NCI-H1417 treated with DMSO at 0.1 percent for 48 hours (cell line): ENCODE measurements at regions not wholly inside any gene's neighbourhood (a gene's known extent, or its start where the extent isn't known, plus 50 kb on each side); places are given as distances from the start of the nearest gene placed in this dataset.
"Not testable (repeated sequence)": the region's sequence is repeated elsewhere in the genome, so short reads cannot be mapped to it uniquely, and the experiment has no call there.

Experiments used
- DNase-seq: peaks from one replicate; lab custom pipeline; 2025; lab: John Stamatoyannopoulos, UW

- DNase-seq = no peak
Observed at GRCh38 chr5:118478852-118479251, 509.5 kb downstream of the DTWD2 start.

- no peak for DNase-seq
Observed at GRCh38 chr5:118468085-118468484, 520.3 kb downstream of the DTWD2 start.

- no peak for DNase-seq
Observed at GRCh38 chr5:118467103-118467502, 521.2 kb downstream of the DTWD2 start.

GRCh38 chr5:118466418-118466817 lies 521.9 kb downstream of the DTWD2 start:
- DNase-seq = no peak

GRCh38 chr5:118462276-118462675 lies 526.1 kb downstream of the DTWD2 start:
- not testable (repeated sequence) for DNase-seq

- no peak for DNase-seq
Observed at GRCh38 chr5:118461436-118461835, 526.9 kb downstream of the DTWD2 start.

GRCh38 chr5:118459490-118459889 lies 528.9 kb downstream of the DTWD2 start:
- no peak for DNase-seq

GRCh38 chr5:118456085-118456484 lies 532.3 kb downstream of the DTWD2 start:
- no peak for DNase-seq

GRCh38 chr5:118451697-118452247 lies 536.6 kb downstream of the DTWD2 start:
- no peak for DNase-seq

- DNase-seq = no peak
Observed at GRCh38 chr5:118450554-118451332, 537.6 kb downstream of the DTWD2 start.

- DNase-seq = no peak
Observed at GRCh38 chr5:118447350-118447749, 541.0 kb downstream of the DTWD2 start.

- no peak for DNase-seq
Observed at GRCh38 chr5:118441956-118442355, 546.4 kb downstream of the DTWD2 start.

- no peak for DNase-seq
Observed at GRCh38 chr5:118441034-118441433, 547.3 kb downstream of the DTWD2 start.

- no peak for DNase-seq
Observed at GRCh38 chr5:118440496-118440895, 547.9 kb downstream of the DTWD2 start.

- no peak for DNase-seq
Observed at GRCh38 chr5:118439831-118440230, 548.5 kb downstream of the DTWD2 start.

- DNase-seq = no peak
Observed at GRCh38 chr5:118435131-118435530, 553.2 kb downstream of the DTWD2 start.

GRCh38 chr5:118434522-118434921 lies 553.8 kb downstream of the DTWD2 start:
- DNase-seq = no peak

- no peak for DNase-seq
Observed at GRCh38 chr5:118430076-118430475, 558.3 kb downstream of the DTWD2 start.

- DNase-seq = no peak
Observed at GRCh38 chr5:118407958-118408357, 580.4 kb downstream of the DTWD2 start.

GRCh38 chr5:118405650-118406061 lies 582.7 kb downstream of the DTWD2 start:
- no peak for DNase-seq

- DNase-seq = no peak
Observed at GRCh38 chr5:118397236-118397635, 591.1 kb downstream of the DTWD2 start.

GRCh38 chr5:118392491-118392890 lies 595.9 kb downstream of the DTWD2 start:
- DNase-seq = no peak

- DNase-seq = not testable (repeated sequence)
Observed at GRCh38 chr5:118382931-118383330, 605.4 kb downstream of the DTWD2 start.

- DNase-seq = no peak
Observed at GRCh38 chr5:118379470-118379869, 608.9 kb downstream of the DTWD2 start.
